Right lobe of liver (tissue), 6 donors: ENCODE measurements at regions not wholly inside any gene's neighbourhood (a gene's known extent, or its start where the extent isn't known, plus 50 kb on each side); places are given as distances from the start of the nearest gene placed in this dataset.

Source experiments
- ATAC-seq, 4 donors: fragments of 200-7000 bp; cut with Tn5 transposase; one replicate each; pipeline ENCODE4 v1.9.1; 2020; ENCODE audit warnings: mild to moderate bottlenecking in 4 of 4, moderate library complexity in 4 of 4
- DNase-seq, 3 donors: peaks; one replicate each; pipeline ENCODE4 v3.0.0-alpha.2; 2020
- H3K27ac ChIP-seq, 3 donors: fragments of 200-600 bp; one replicate each; pipeline ENCODE4 v1.8.0; 2022
- H3K27me3 ChIP-seq, 2 donors: fragments of 200-600 bp; one replicate each; pipeline ENCODE4 v1.8.0; 2022
- H3K36me3 ChIP-seq, 4 donors: fragments of 200-600 bp; sonication (generic) in 1 of 4; one replicate each; pipeline versions ENCODE4 v1.5.1 to v1.8.0; 2017 to 2022; ENCODE audit warnings: control low read depth in 1 of 4
- H3K4me1 ChIP-seq, 4 donors: fragments of 200-600 bp; sonication (generic) in 1 of 4; one replicate each; pipeline versions ENCODE4 v1.5.1 to v1.8.0; 2017 to 2022; ENCODE audit warnings: control low read depth in 1 of 4
- H3K4me3 ChIP-seq, 3 donors: fragments of 200-600 bp; one replicate each; pipeline ENCODE4 v1.8.0; 2022
- H3K9me3 ChIP-seq, 4 donors: fragments of 200-600 bp; sonication (generic) in 1 of 4; one replicate each; pipeline versions ENCODE4 v1.5.1 to v1.8.0; 2017 to 2022; ENCODE audit warnings: control low read depth in 1 of 4
- POLR2A ChIP-seq: fragments of 450-650 bp; IDR thresholded peaks from one replicate; pipeline ENCODE4 v1.6.1; 2017; ENCODE audit warnings: antibody characterized with exemption, mild to moderate bottlenecking
- WGBS: methylation state at CpG from one replicate; pipeline ENCODE4 v1.1.6; 2018; ENCODE audit warnings: low coverage, low lambda C conversion rate; ENCODE audit not compliant: insufficient coverage; ENCODE audit errors: missing lambda C conversion rate; 5-methylcytosine and 5-hydroxymethylcytosine counted together
- intact Hi-C, 2 donors: fragments of 100-400 bp; cut with DNase I; formaldehyde crosslinking; loops; one replicate each; pipeline versions ENCODE4 v1.11.2 to v1.14.1; 2022
- TF ChIP-seq, protein P1 (sequence below), 4 donors: fragments of 200-600 bp in 3 of 4; fragments of 450-650 bp in 1 of 4; IDR thresholded peaks; one replicate each; pipeline versions ENCODE4 v1.5.1 to v1.8.0; 2016 to 2022; ENCODE audit warnings: antibody characterized with exemption in 4 of 4, mild to moderate bottlenecking in 2 of 4
- donor health status: DM: no; HTN: yes; CAD: no.
- donor health status: DM: no; HTN: no; CAD: no.
- donor health status: DM: no; HTN: no; CAD: no.
- donor health status: DM: no; HTN: yes; CAD: no.
- donor health status: DM: no; HTN: yes; CAD: no.

DNA sequence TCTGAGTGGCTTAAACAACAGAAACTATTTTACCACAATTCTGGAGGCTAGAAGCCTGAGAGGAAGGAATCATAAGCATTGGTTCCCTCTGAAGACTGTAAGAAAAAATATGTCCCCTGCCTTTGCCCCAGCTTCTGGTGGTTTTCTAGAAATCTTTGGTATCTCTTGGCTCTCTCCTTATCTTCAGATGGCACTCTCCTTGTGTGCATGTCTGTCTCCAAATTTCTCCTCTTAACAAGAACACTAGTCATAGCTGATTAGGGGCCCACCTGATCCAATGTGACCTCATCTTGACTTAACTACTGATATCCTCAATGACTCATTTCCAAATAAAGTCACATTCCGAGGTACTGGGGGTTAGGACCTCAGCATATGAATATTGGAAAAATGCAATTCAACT lies 635.0 kb upstream of the NR3C2 start:
- no peak for ATAC-seq
- TF ChIP-seq, protein P1, sequence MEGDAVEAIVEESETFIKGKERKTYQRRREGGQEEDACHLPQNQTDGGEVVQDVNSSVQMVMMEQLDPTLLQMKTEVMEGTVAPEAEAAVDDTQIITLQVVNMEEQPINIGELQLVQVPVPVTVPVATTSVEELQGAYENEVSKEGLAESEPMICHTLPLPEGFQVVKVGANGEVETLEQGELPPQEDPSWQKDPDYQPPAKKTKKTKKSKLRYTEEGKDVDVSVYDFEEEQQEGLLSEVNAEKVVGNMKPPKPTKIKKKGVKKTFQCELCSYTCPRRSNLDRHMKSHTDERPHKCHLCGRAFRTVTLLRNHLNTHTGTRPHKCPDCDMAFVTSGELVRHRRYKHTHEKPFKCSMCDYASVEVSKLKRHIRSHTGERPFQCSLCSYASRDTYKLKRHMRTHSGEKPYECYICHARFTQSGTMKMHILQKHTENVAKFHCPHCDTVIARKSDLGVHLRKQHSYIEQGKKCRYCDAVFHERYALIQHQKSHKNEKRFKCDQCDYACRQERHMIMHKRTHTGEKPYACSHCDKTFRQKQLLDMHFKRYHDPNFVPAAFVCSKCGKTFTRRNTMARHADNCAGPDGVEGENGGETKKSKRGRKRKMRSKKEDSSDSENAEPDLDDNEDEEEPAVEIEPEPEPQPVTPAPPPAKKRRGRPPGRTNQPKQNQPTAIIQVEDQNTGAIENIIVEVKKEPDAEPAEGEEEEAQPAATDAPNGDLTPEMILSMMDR (IDR thresholded peaks at IDR 0.05): no peak
- TF ChIP-seq POLR2A: no peak

GRCh38 chr4:149076401-149076800 lies 634.2 kb upstream of the NR3C2 start:
- Histone ChIP-seq H3K27me3 (no peaks in the 10 kb centered on the region), H3K27ac (no peak overlapping the region), H3K36me3 (no peaks in the 10 kb centered on the region), H3K4me1 (no peaks in the 10 kb centered on the region), H3K4me3 (no peak overlapping the region), H3K9me3 (no peaks in the 10 kb centered on the region)
- DNase-seq (no peak), ATAC-seq (no peak)
- intact Hi-C loops: no loop called here
- TF ChIP-seq POLR2A: no peak
- TF ChIP-seq, protein P1 (IDR thresholded peaks at IDR 0.05): no peak
- WGBS: 36% methylated on average over 1 of the region's 1 CpG

More for the DNA sequence above, 635.0 kb upstream of the NR3C2 start:
- intact Hi-C loops: no loop called here
- Histone ChIP-seq H3K4me3 (no peak overlapping the region), H3K36me3 (no peaks in the 10 kb centered on the region), H3K27me3 (no peaks in the 10 kb centered on the region), H3K27ac (no peak overlapping the region), H3K4me1 (no peaks in the 10 kb centered on the region), H3K9me3 (no peaks in the 10 kb centered on the region)
- 60% methylated on average over 1 of the region's 1 CpG for WGBS
- DNase-seq: no peak

DNA sequence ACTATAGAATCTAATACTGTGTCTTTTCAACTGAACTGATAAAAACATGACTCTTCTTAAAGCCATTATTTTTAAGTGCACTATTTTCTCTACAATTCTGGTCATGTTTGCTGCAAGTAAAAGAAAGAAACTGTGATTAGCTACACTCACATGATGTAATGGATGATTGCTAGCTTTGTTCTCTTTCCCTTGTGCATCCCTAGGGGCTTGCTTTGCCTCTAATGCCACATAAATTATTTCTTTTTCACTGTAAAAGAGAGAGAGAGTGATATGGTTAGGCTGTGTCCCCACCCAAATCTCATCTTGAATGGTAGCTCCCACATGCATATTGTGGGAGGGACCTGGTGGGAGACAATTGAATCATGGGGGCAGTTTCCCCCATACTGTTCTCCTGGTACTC lies 630.2 kb upstream of the NR3C2 start:
- no peaks in the 10 kb centered on the region for H3K27me3 ChIP-seq
- H3K27ac ChIP-seq: no peak overlapping the region
- ATAC-seq (no peak), DNase-seq (no peak)
- H3K9me3 ChIP-seq: no peaks in the 10 kb centered on the region
- H3K4me3 ChIP-seq: no peak overlapping the region
- intact Hi-C loops: no loop called here
- no peaks in the 10 kb centered on the region for H3K36me3 ChIP-seq
- no peaks in the 10 kb centered on the region for H3K4me1 ChIP-seq
- TF ChIP-seq POLR2A: no peak
- TF ChIP-seq, protein P1 (IDR thresholded peaks at IDR 0.05): no peak

- Histone ChIP-seq H3K4me3 (no peak overlapping the region), H3K27ac (no peak overlapping the region), H3K27me3 (no peaks in the 10 kb centered on the region), H3K36me3 (no peaks in the 10 kb centered on the region), H3K9me3 (no peaks in the 10 kb centered on the region), H3K4me1 (no peaks in the 10 kb centered on the region)
- DNase-seq (no peak), ATAC-seq (no peak)
- TF ChIP-seq, protein P1 (IDR thresholded peaks at IDR 0.05): no peak
- TF ChIP-seq POLR2A: no peak
- intact Hi-C loops: no loop called here
- WGBS: no CpG with 5 or more reads among the region's 1 CpG
These were observed 623.5 kb upstream of the NR3C2 start for GRCh38 chr4:149065753-149066152.

DNA sequence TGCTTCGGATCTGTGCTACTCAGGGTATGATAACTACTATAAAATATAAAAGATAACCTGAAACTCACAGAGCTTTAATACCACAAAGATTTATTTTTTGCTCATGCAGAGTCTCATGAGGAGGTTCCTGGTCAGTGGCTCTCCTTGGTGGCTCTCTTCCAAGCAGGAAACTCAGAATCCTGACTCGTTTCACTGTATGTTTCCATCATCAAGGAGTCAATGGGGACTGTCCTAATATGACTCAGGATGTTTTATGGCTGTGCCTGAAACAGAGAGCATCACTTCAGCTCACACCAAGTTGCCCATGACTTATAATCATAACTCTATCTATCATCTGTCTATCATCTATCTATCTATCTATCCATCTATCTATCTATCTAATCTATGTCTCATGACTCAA lies 620.8 kb upstream of the NR3C2 start:
- no peak for TF ChIP-seq POLR2A
- ATAC-seq: no peak

More for the DNA sequence above, 620.8 kb upstream of the NR3C2 start:
- no peak overlapping the region for H3K27ac ChIP-seq
- no peaks in the 10 kb centered on the region for H3K27me3 ChIP-seq
- intact Hi-C loops: no loop called here
- no peak overlapping the region for H3K4me3 ChIP-seq
- no peak for DNase-seq
- no peaks in the 10 kb centered on the region for H3K36me3 ChIP-seq
- H3K9me3 ChIP-seq: no peaks in the 10 kb centered on the region
- WGBS: 33% methylated on average over 2 of the region's 2 CpGs
- H3K4me1 ChIP-seq: no peaks in the 10 kb centered on the region
